ENCODE measurements at regions not wholly inside any gene's neighbourhood (a gene's known extent, or its start where the extent isn't known, plus 50 kb on each side); places are given as distances from the start of the nearest gene placed in this dataset.

- no peak for TF ChIP-seq CTCF (IDR thresholded peaks at IDR 0.05; ENCODE audit: insufficient read depth, low read length, missing control alignments)
- no peak for DNase-seq (ENCODE audit: low read depth, low spot score)
- POLR2A ChIA-PET: no interaction called here
- no peak overlapping the region for H3K4me3 ChIP-seq (ENCODE audit: low read depth, low read length)
- CTCF ChIA-PET: no interaction called here
Measured at GRCh38 chr2:193867454-193867853, 1672.7 kb upstream of the TMEFF2 start.

GRCh38 chr2:193861557-193861956, 1666.8 kb upstream of the TMEFF2 start:
- CTCF ChIA-PET: interaction anchor here (1.1 kb wide), 1 partner anchor 10 kb away, joined by 3 read pairs; no protein-coding TSS in a partner anchor
- H3K4me3 ChIP-seq (ENCODE audit: low read depth, low read length): no peak overlapping the region
- no peak for DNase-seq (ENCODE audit: low read depth, low spot score)
- POLR2A ChIA-PET: no interaction called here
- no peak for TF ChIP-seq CTCF (IDR thresholded peaks at IDR 0.05; ENCODE audit: insufficient read depth, low read length, missing control alignments)

- CTCF ChIA-PET: no interaction called here
- no peak for TF ChIP-seq CTCF (IDR thresholded peaks at IDR 0.05; ENCODE audit: insufficient read depth, low read length, missing control alignments)
Measured at GRCh38 chr2:193847991-193848390, 1653.3 kb upstream of the TMEFF2 start.

GRCh38 chr2:193847130-193847529, 1652.4 kb upstream of the TMEFF2 start:
- no peak for TF ChIP-seq CTCF (IDR thresholded peaks at IDR 0.05; ENCODE audit: insufficient read depth, low read length, missing control alignments)
- CTCF ChIA-PET: no interaction called here
- POLR2A ChIA-PET: no interaction called here
- DNase-seq (ENCODE audit: low read depth, low spot score): no peak
- H3K4me3 ChIP-seq (ENCODE audit: low read depth, low read length): no peak overlapping the region

More at GRCh38 chr2:193847991-193848390, 1653.3 kb upstream of the TMEFF2 start:
- no peak overlapping the region for H3K4me3 ChIP-seq (ENCODE audit: low read depth, low read length)
- POLR2A ChIA-PET: no interaction called here
- no peak for DNase-seq (ENCODE audit: low read depth, low spot score)

GRCh38 chr2:193845604-193846003, 1650.9 kb upstream of the TMEFF2 start:
- POLR2A ChIA-PET: no interaction called here
- CTCF ChIA-PET: no interaction called here
- no peak for DNase-seq (ENCODE audit: low read depth, low spot score)
- H3K4me3 ChIP-seq (ENCODE audit: low read depth, low read length): no peak overlapping the region
- TF ChIP-seq CTCF (IDR thresholded peaks at IDR 0.05; ENCODE audit: insufficient read depth, low read length, missing control alignments): no peak

GRCh38 chr2:193843675-193844074, 1648.9 kb upstream of the TMEFF2 start:
- CTCF ChIA-PET: no interaction called here
- POLR2A ChIA-PET: no interaction called here
- no peak for TF ChIP-seq CTCF (IDR thresholded peaks at IDR 0.05; ENCODE audit: insufficient read depth, low read length, missing control alignments)
- DNase-seq (ENCODE audit: low read depth, low spot score): no peak
- no peak overlapping the region for H3K4me3 ChIP-seq (ENCODE audit: low read depth, low read length)

Data from AG04449 (cell line).